GM12874 (cell line): ENCODE measurements at regions not wholly inside any gene's neighbourhood (a gene's known extent, or its start where the extent isn't known, plus 50 kb on each side); places are given as distances from the start of the nearest gene placed in this dataset.

ENCODE experiments used
- CTCF ChIP-seq: IDR thresholded peaks from 2 replicates; pipeline ENCODE4 v1.5.1; 2011; ENCODE audit warnings: low read depth, mild to moderate bottlenecking, control low read depth, low read length, moderate library complexity; ENCODE audit not compliant: insufficient read depth

- TF ChIP-seq CTCF = no peak
Measured at GRCh38 chr18:38074298-38074876, 508.8 kb upstream of the CELF4 start.

GRCh38 chr18:38067821-38068220, 502.2 kb upstream of the CELF4 start:
- TF ChIP-seq CTCF = no peak

- TF ChIP-seq CTCF = no peak
Measured at GRCh38 chr18:38067086-38067485, 501.5 kb upstream of the CELF4 start.

- TF ChIP-seq CTCF = no peak
Measured at GRCh38 chr18:38052879-38053590, 487.4 kb upstream of the CELF4 start.

- TF ChIP-seq CTCF = no peak
Measured at GRCh38 chr18:38047820-38048219, 482.2 kb upstream of the CELF4 start.

- no peak for TF ChIP-seq CTCF
Measured at GRCh38 chr18:38046651-38047050, 481.1 kb upstream of the CELF4 start.

GRCh38 chr18:38045845-38046244, 480.2 kb upstream of the CELF4 start:
- TF ChIP-seq CTCF = no peak
